Cardiac septum (tissue), 1 donor: ENCODE measurements at regions not wholly inside any gene's neighbourhood (a gene's known extent, or its start where the extent isn't known, plus 50 kb on each side); places are given as distances from the start of the nearest gene placed in this dataset.
"Not testable (repeated sequence)": the region's sequence is repeated elsewhere in the genome, so short reads cannot be mapped to it uniquely, and the experiment has no call there.

Experiments
- DNase-seq: peaks from one replicate; pipeline ENCODE4 v3.0.0-alpha.2; 2020; ENCODE audit warnings: low spot score
- intact Hi-C: fragments of 100-400 bp; cut with DNase I; formaldehyde crosslinking; loops from one replicate; pipeline ENCODE4 v1.14.0; 2022
- donor health status: DM: no; HTN: no; CAD: no.

GRCh38 chr11:45000918-45001317, 50.2 kb upstream of the TP53I11 start:
- DNase-seq: no peak
- intact Hi-C loops: no loop called here

GRCh38 chr11:45001466-45002165, 50.9 kb upstream of the TP53I11 start:
- no peak for DNase-seq
- intact Hi-C loops: no loop called here

GRCh38 chr11:45005106-45005505, 54.4 kb upstream of the TP53I11 start:
- intact Hi-C loops: no loop called here
- no peak for DNase-seq

GRCh38 chr11:45007011-45007410, 56.3 kb upstream of the TP53I11 start:
- intact Hi-C loops: no loop called here
- no peak for DNase-seq

GRCh38 chr11:45015983-45016382, 65.3 kb upstream of the TP53I11 start:
- DNase-seq, intact Hi-C loops: not testable (repeated sequence)

- DNase-seq, intact Hi-C loops: not testable (repeated sequence)
Measured at GRCh38 chr11:45016446-45016845, 65.8 kb upstream of the TP53I11 start.

GRCh38 chr11:45017329-45017728, 66.6 kb upstream of the TP53I11 start:
- no peak for DNase-seq
- intact Hi-C loops: no loop called here

GRCh38 chr11:45021001-45021400, 70.3 kb upstream of the TP53I11 start:
- DNase-seq: no peak
- intact Hi-C loops: no loop called here

GRCh38 chr11:45021692-45022141, 71.0 kb upstream of the TP53I11 start:
- intact Hi-C loops: no loop called here
- peak; percentile 81 for DNase-seq

GRCh38 chr11:45022294-45023064, 71.8 kb upstream of the TP53I11 start:
- DNase-seq: no peak
- intact Hi-C loops: no loop called here

- intact Hi-C loops: no loop called here
- DNase-seq: no peak
Measured at GRCh38 chr11:45023065-45023365, 72.3 kb upstream of the TP53I11 start.

GRCh38 chr11:45024316-45024715, 73.6 kb upstream of the TP53I11 start:
- DNase-seq: no peak
- intact Hi-C loops: no loop called here

- intact Hi-C loops: loop anchor here (5.0 kb wide), 2 partner anchors 62 to 78 kb away; no protein-coding TSS in a partner anchor
- DNase-seq: no peak
Measured at GRCh38 chr11:45024846-45025588, 74.3 kb upstream of the TP53I11 start.

GRCh38 chr11:45025716-45026492, 75.2 kb upstream of the TP53I11 start:
- intact Hi-C loops: loop anchor here (2.0 to 5.0 kb wide), 3 partner anchors 21 to 79 kb away; no protein-coding TSS in a partner anchor
- DNase-seq: no peak

- no peak for DNase-seq
- intact Hi-C loops: loop anchor here (2.0 to 5.0 kb wide), 3 partner anchors 20 to 80 kb away; no protein-coding TSS in a partner anchor
Measured at GRCh38 chr11:45026835-45027234, 76.2 kb upstream of the TP53I11 start.

GRCh38 chr11:45027312-45027711, 76.6 kb upstream of the TP53I11 start:
- intact Hi-C loops: loop anchor here (2.0 to 5.0 kb wide), 3 partner anchors 19 to 80 kb away; no protein-coding TSS in a partner anchor
- DNase-seq: no peak

- no peak for DNase-seq
- intact Hi-C loops: loop anchor here (5.0 kb wide), 2 partner anchors 58 to 82 kb away; no protein-coding TSS in a partner anchor
Measured at GRCh38 chr11:45028911-45029682, 78.4 kb upstream of the TP53I11 start.

- intact Hi-C loops: no loop called here
- DNase-seq: no peak
Measured at GRCh38 chr11:45030778-45031177, 80.1 kb upstream of the TP53I11 start.
